ENCODE measurements at regions not wholly inside any gene's neighbourhood (a gene's known extent, or its start where the extent isn't known, plus 50 kb on each side); places are given as distances from the start of the nearest gene placed in this dataset.

- no peak for TF ChIP-seq JUND (IDR thresholded peaks at IDR 0.05; ENCODE audit: low read depth)
- in situ Hi-C loops (cut with HindIII; ENCODE audit: low pct_unique_long_range_greater_than_20kb, low sequenced_read_pairs): no loop called here
- no peak for DNase-seq (ENCODE audit: low read depth in 1 of 2, low spot score in 1 of 2)
These were observed 698.7 kb upstream of the ARGLU1 start for GRCh38 chr13:107266657-107267056.

GRCh38 chr13:107258599-107259187 lies 690.8 kb upstream of the ARGLU1 start:
- peak in 1 of 2 experiments; percentile 2 for DNase-seq (ENCODE audit: low read depth in 1 of 2, low spot score in 1 of 2)
- TF ChIP-seq JUND (IDR thresholded peaks at IDR 0.05; ENCODE audit: low read depth): no peak
- in situ Hi-C loops (cut with HindIII; ENCODE audit: low pct_unique_long_range_greater_than_20kb, low sequenced_read_pairs): no loop called here

GRCh38 chr13:107254392-107254791 lies 686.5 kb upstream of the ARGLU1 start:
- in situ Hi-C loops (cut with HindIII; ENCODE audit: low pct_unique_long_range_greater_than_20kb, low sequenced_read_pairs): no loop called here
- no peak for DNase-seq (ENCODE audit: low read depth in 1 of 2, low spot score in 1 of 2)
- no peak for TF ChIP-seq JUND (IDR thresholded peaks at IDR 0.05; ENCODE audit: low read depth)

- TF ChIP-seq JUND (IDR thresholded peaks at IDR 0.05; ENCODE audit: low read depth): no peak
- in situ Hi-C loops (cut with HindIII; ENCODE audit: low pct_unique_long_range_greater_than_20kb, low sequenced_read_pairs): no loop called here
- no peak for DNase-seq (ENCODE audit: low read depth in 1 of 2, low spot score in 1 of 2)
These were observed 684.5 kb upstream of the ARGLU1 start for GRCh38 chr13:107252428-107252827.

GRCh38 chr13:107252021-107252420 lies 684.1 kb upstream of the ARGLU1 start:
- TF ChIP-seq JUND (IDR thresholded peaks at IDR 0.05; ENCODE audit: low read depth): no peak
- in situ Hi-C loops (cut with HindIII; ENCODE audit: low pct_unique_long_range_greater_than_20kb, low sequenced_read_pairs): no loop called here
- DNase-seq (ENCODE audit: low read depth in 1 of 2, low spot score in 1 of 2): no peak

GRCh38 chr13:107251341-107251740 lies 683.4 kb upstream of the ARGLU1 start:
- in situ Hi-C loops (cut with HindIII; ENCODE audit: low pct_unique_long_range_greater_than_20kb, low sequenced_read_pairs): no loop called here
- no peak for DNase-seq (ENCODE audit: low read depth in 1 of 2, low spot score in 1 of 2)
- no peak for TF ChIP-seq JUND (IDR thresholded peaks at IDR 0.05; ENCODE audit: low read depth)

- no peak for DNase-seq (ENCODE audit: low read depth in 1 of 2, low spot score in 1 of 2)
- no peak for TF ChIP-seq JUND (IDR thresholded peaks at IDR 0.05; ENCODE audit: low read depth)
- in situ Hi-C loops (cut with HindIII; ENCODE audit: low pct_unique_long_range_greater_than_20kb, low sequenced_read_pairs): no loop called here
These were observed 682.7 kb upstream of the ARGLU1 start for GRCh38 chr13:107250628-107251027.

- DNase-seq (ENCODE audit: low read depth in 1 of 2, low spot score in 1 of 2): no peak
- in situ Hi-C loops (cut with HindIII; ENCODE audit: low pct_unique_long_range_greater_than_20kb, low sequenced_read_pairs): no loop called here
- TF ChIP-seq JUND (IDR thresholded peaks at IDR 0.05; ENCODE audit: low read depth): no peak
These were observed 676.3 kb upstream of the ARGLU1 start for GRCh38 chr13:107244241-107244640.

- in situ Hi-C loops (cut with HindIII; ENCODE audit: low pct_unique_long_range_greater_than_20kb, low sequenced_read_pairs): no loop called here
- TF ChIP-seq JUND (IDR thresholded peaks at IDR 0.05; ENCODE audit: low read depth): no peak
- DNase-seq (ENCODE audit: low read depth in 1 of 2, low spot score in 1 of 2): no peak
These were observed 674.2 kb upstream of the ARGLU1 start for GRCh38 chr13:107242138-107242537.

GRCh38 chr13:107241381-107241780 lies 673.4 kb upstream of the ARGLU1 start:
- no peak for TF ChIP-seq JUND (IDR thresholded peaks at IDR 0.05; ENCODE audit: low read depth)
- in situ Hi-C loops (cut with HindIII; ENCODE audit: low pct_unique_long_range_greater_than_20kb, low sequenced_read_pairs): no loop called here
- no peak for DNase-seq (ENCODE audit: low read depth in 1 of 2, low spot score in 1 of 2)

- TF ChIP-seq JUND (IDR thresholded peaks at IDR 0.05; ENCODE audit: low read depth): no peak
- no peak for DNase-seq (ENCODE audit: low read depth in 1 of 2, low spot score in 1 of 2)
- in situ Hi-C loops (cut with HindIII; ENCODE audit: low pct_unique_long_range_greater_than_20kb, low sequenced_read_pairs): no loop called here
These were observed 671.3 kb upstream of the ARGLU1 start for GRCh38 chr13:107239213-107239612.

GRCh38 chr13:107238262-107238981 lies 670.5 kb upstream of the ARGLU1 start:
- in situ Hi-C loops (cut with HindIII; ENCODE audit: low pct_unique_long_range_greater_than_20kb, low sequenced_read_pairs): no loop called here
- no peak for DNase-seq (ENCODE audit: low read depth in 1 of 2, low spot score in 1 of 2)
- no peak for TF ChIP-seq JUND (IDR thresholded peaks at IDR 0.05; ENCODE audit: low read depth)

- in situ Hi-C loops (cut with HindIII; ENCODE audit: low pct_unique_long_range_greater_than_20kb, low sequenced_read_pairs): no loop called here
- no peak for DNase-seq (ENCODE audit: low read depth in 1 of 2, low spot score in 1 of 2)
These were observed 666.6 kb upstream of the ARGLU1 start for GRCh38 chr13:107234319-107235073.

More at GRCh38 chr13:107234319-107235073, 666.6 kb upstream of the ARGLU1 start:
- no peak for TF ChIP-seq JUND (IDR thresholded peaks at IDR 0.05; ENCODE audit: low read depth)
